NT2/D1 (cell line): ENCODE measurements at regions not wholly inside any gene's neighbourhood (a gene's known extent, or its start where the extent isn't known, plus 50 kb on each side); places are given as distances from the start of the nearest gene placed in this dataset.

Experiments used
- DNase-seq: peaks from one replicate; pipeline ENCODE4 v3.0.0-alpha.2; 2011; ENCODE audit warnings: low read depth, low spot score
- H3K27me3 ChIP-seq: 2 replicates; pipeline ENCODE4 v1.6.0; 2011; ENCODE audit warnings: mild to moderate bottlenecking; ENCODE audit not compliant: insufficient read length, insufficient read depth
- H3K36me3 ChIP-seq: 2 replicates; pipeline ENCODE4 v1.6.1; 2011; ENCODE audit warnings: mild to moderate bottlenecking, low read length, mixed read lengths; ENCODE audit not compliant: insufficient read depth, insufficient read length
- H3K4me1 ChIP-seq: 2 replicates; pipeline ENCODE4 v1.5.1; 2011; ENCODE audit not compliant: insufficient read depth, insufficient read length
- H3K4me3 ChIP-seq: 2 replicates; pipeline ENCODE4 v1.5.1; 2011; ENCODE audit warnings: low read depth; ENCODE audit not compliant: insufficient read length
- H3K9ac ChIP-seq: 2 replicates; pipeline ENCODE4 v1.6.0; 2011; ENCODE audit warnings: low read depth; ENCODE audit not compliant: insufficient read length
- H3K9me3 ChIP-seq: 2 replicates; pipeline ENCODE4 v1.5.1; 2011; ENCODE audit warnings: mild to moderate bottlenecking, low read length; ENCODE audit not compliant: insufficient read depth
- SUZ12 ChIP-seq: IDR thresholded peaks from 2 replicates; pipeline ENCODE4 v1.6.1; 2011; ENCODE audit not compliant: insufficient read length, insufficient read depth; ENCODE audit errors: extremely low read depth
- YY1 ChIP-seq: IDR thresholded peaks from 2 replicates; pipeline ENCODE4 v1.6.1; 2011; ENCODE audit not compliant: insufficient read length, insufficient read depth
- ZNF274 ChIP-seq: IDR thresholded peaks from 2 replicates; pipeline ENCODE4 v1.6.1; 2011; ENCODE audit warnings: mild to moderate bottlenecking, low read depth, low read length

GRCh38 chr2:128737546-128737826 is 418.8 kb upstream of the HS6ST1 start:
- Histone ChIP-seq H3K27me3 (no peaks in the 10 kb centered on the region), H3K4me1 (peaks cover 2% of the 10 kb centered on the region), H3K9me3 (no peaks in the 10 kb centered on the region), H3K9ac (no peak overlapping the region), H3K4me3 (no peak overlapping the region), H3K36me3 (no peaks in the 10 kb centered on the region)
- TF ChIP-seq ZNF274 (no peak), SUZ12 (no peak), YY1 (no peak)
- DNase-seq: no peak

GRCh38 chr2:128738446-128739110 is 419.9 kb upstream of the HS6ST1 start:
- DNase-seq: no peak
- no peak for TF ChIP-seq YY1
- TF ChIP-seq SUZ12: no peak
- TF ChIP-seq ZNF274: no peak
- no peak overlapping the region for H3K9ac ChIP-seq
- H3K4me1 ChIP-seq: peaks cover 2% of the 10 kb centered on the region
- no peaks in the 10 kb centered on the region for H3K36me3 ChIP-seq
- H3K4me3 ChIP-seq: no peak overlapping the region
- no peaks in the 10 kb centered on the region for H3K27me3 ChIP-seq
- no peaks in the 10 kb centered on the region for H3K9me3 ChIP-seq

GRCh38 chr2:128742467-128742866 is 423.8 kb upstream of the HS6ST1 start:
- Histone ChIP-seq H3K9ac (no peak overlapping the region), H3K27me3 (no peaks in the 10 kb centered on the region), H3K4me1 (no peaks in the 10 kb centered on the region), H3K36me3 (no peaks in the 10 kb centered on the region), H3K4me3 (no peak overlapping the region), H3K9me3 (no peaks in the 10 kb centered on the region)
- DNase-seq: no peak
- TF ChIP-seq ZNF274 (no peak), SUZ12 (no peak), YY1 (no peak)

- TF ChIP-seq ZNF274: no peak
- TF ChIP-seq YY1: no peak
- no peak for TF ChIP-seq SUZ12
- Histone ChIP-seq H3K9me3 (0 out of 2 replicates have a peak, but pooled peaks cover 8% of the 10 kb centered on the region), H3K9ac (no peak overlapping the region), H3K4me3 (no peak overlapping the region), H3K4me1 (peaks cover 2% of the 10 kb centered on the region), H3K27me3 (no peaks in the 10 kb centered on the region), H3K36me3 (no peaks in the 10 kb centered on the region)
- no peak for DNase-seq
These were observed 427.3 kb upstream of the HS6ST1 start for GRCh38 chr2:128745946-128746345.

GRCh38 chr2:128746356-128746755 is 427.7 kb upstream of the HS6ST1 start:
- Histone ChIP-seq H3K27me3 (no peaks in the 10 kb centered on the region), H3K9ac (no peak overlapping the region), H3K36me3 (no peaks in the 10 kb centered on the region), H3K9me3 (0 out of 2 replicates have a peak, but pooled peaks cover 8% of the 10 kb centered on the region), H3K4me3 (no peak overlapping the region), H3K4me1 (peaks cover 2% of the 10 kb centered on the region)
- TF ChIP-seq YY1: no peak
- no peak for TF ChIP-seq SUZ12
- no peak for TF ChIP-seq ZNF274
- no peak for DNase-seq

- no peaks in the 10 kb centered on the region for H3K36me3 ChIP-seq
- DNase-seq: no peak
- no peaks in the 10 kb centered on the region for H3K27me3 ChIP-seq
- H3K9me3 ChIP-seq: 0 out of 2 replicates have a peak, but pooled peaks cover 8% of the 10 kb centered on the region
- TF ChIP-seq YY1: no peak
- no peak for TF ChIP-seq ZNF274
- no peak for TF ChIP-seq SUZ12
- no peak overlapping the region for H3K9ac ChIP-seq
- no peak overlapping the region for H3K4me3 ChIP-seq
- H3K4me1 ChIP-seq: peaks cover 5% of the 10 kb centered on the region
These were observed 429.7 kb upstream of the HS6ST1 start for GRCh38 chr2:128748336-128748735.

GRCh38 chr2:128748835-128749605 is 430.4 kb upstream of the HS6ST1 start:
- Histone ChIP-seq H3K27me3 (no peaks in the 10 kb centered on the region), H3K4me3 (no peak overlapping the region), H3K4me1 (peaks cover 5% of the 10 kb centered on the region), H3K9ac (no peak overlapping the region), H3K9me3 (0 out of 2 replicates have a peak, but pooled peaks cover 8% of the 10 kb centered on the region), H3K36me3 (no peaks in the 10 kb centered on the region)
- no peak for DNase-seq
- TF ChIP-seq SUZ12 (no peak), ZNF274 (no peak), YY1 (no peak)
